ENCODE measurements at regions not wholly inside any gene's neighbourhood (a gene's known extent, or its start where the extent isn't known, plus 50 kb on each side); places are given as distances from the start of the nearest gene placed in this dataset.
"Not testable (repeated sequence)": the region's sequence is repeated elsewhere in the genome, so short reads cannot be mapped to it uniquely, and the experiment has no call there.

- no peak for DNase-seq (ENCODE audit: low spot score)
These were observed 1223.8 kb downstream of the AMY1C start for GRCh38 chr1:104973516-104973915.

- DNase-seq (ENCODE audit: low spot score), result no peak
These were observed 1230.0 kb downstream of the AMY1C start for GRCh38 chr1:104979651-104980050.

- no peak for DNase-seq (ENCODE audit: low spot score)
These were observed 1237.5 kb downstream of the AMY1C start for GRCh38 chr1:104987210-104987609.

GRCh38 chr1:104989012-104989411 lies 1239.3 kb downstream of the AMY1C start:
- DNase-seq (ENCODE audit: low spot score), result no peak

- DNase-seq (ENCODE audit: low spot score), result no peak
These were observed 1242.0 kb downstream of the AMY1C start for GRCh38 chr1:104991702-104992101.

GRCh38 chr1:105000793-105001192 lies 1251.1 kb downstream of the AMY1C start:
- no peak for DNase-seq (ENCODE audit: low spot score)

- DNase-seq (ENCODE audit: low spot score), result no peak
These were observed 1254.8 kb downstream of the AMY1C start for GRCh38 chr1:105004515-105004914.

- DNase-seq (ENCODE audit: low spot score), result no peak
These were observed 1256.0 kb downstream of the AMY1C start for GRCh38 chr1:105005594-105006195.

GRCh38 chr1:105017587-105017986 lies 1267.9 kb downstream of the AMY1C start:
- no peak for DNase-seq (ENCODE audit: low spot score)

GRCh38 chr1:105023719-105024118 lies 1274.0 kb downstream of the AMY1C start:
- no peak for DNase-seq (ENCODE audit: low spot score)

- DNase-seq (ENCODE audit: low spot score), result no peak
These were observed 1278.3 kb downstream of the AMY1C start for GRCh38 chr1:105027838-105028471.

- DNase-seq (ENCODE audit: low spot score), result no peak
These were observed 1322.7 kb downstream of the AMY1C start for GRCh38 chr1:105072446-105072845.

- DNase-seq (ENCODE audit: low spot score), result no peak
These were observed 1323.2 kb downstream of the AMY1C start for GRCh38 chr1:105072850-105073249.

GRCh38 chr1:105073660-105074059 lies 1324.0 kb downstream of the AMY1C start:
- DNase-seq (ENCODE audit: low spot score), result no peak

GRCh38 chr1:105083611-105084010 lies 1333.9 kb downstream of the AMY1C start:
- DNase-seq (ENCODE audit: low spot score), result no peak

- no peak for DNase-seq (ENCODE audit: low spot score)
These were observed 1337.8 kb downstream of the AMY1C start for GRCh38 chr1:105087506-105087905.

GRCh38 chr1:105088166-105088565 lies 1338.5 kb downstream of the AMY1C start:
- DNase-seq (ENCODE audit: low spot score), result no peak

GRCh38 chr1:105093893-105094292 lies 1344.2 kb downstream of the AMY1C start:
- DNase-seq (ENCODE audit: low spot score), result not testable (repeated sequence)

GRCh38 chr1:105100102-105100501 lies 1350.4 kb downstream of the AMY1C start:
- no peak for DNase-seq (ENCODE audit: low spot score)

GRCh38 chr1:105101261-105101660 lies 1351.6 kb downstream of the AMY1C start:
- DNase-seq (ENCODE audit: low spot score), result no peak

- DNase-seq (ENCODE audit: low spot score), result no peak
These were observed 1352.7 kb downstream of the AMY1C start for GRCh38 chr1:105102371-105102770.

GRCh38 chr1:105122041-105122440 lies 1372.3 kb downstream of the AMY1C start:
- no peak for DNase-seq (ENCODE audit: low spot score)

- peak; percentile 19 for DNase-seq (ENCODE audit: low spot score)
These were observed 1388.1 kb downstream of the AMY1C start for GRCh38 chr1:105137543-105138457.

All from GM03348 (cell line).